Endothelial cell of umbilical vein (primary cell): ENCODE measurements at regions not wholly inside any gene's neighbourhood (a gene's known extent, or its start where the extent isn't known, plus 50 kb on each side); places are given as distances from the start of the nearest gene placed in this dataset.

ENCODE experiments used
- BruUV-seq: library from RNA; stranded (reverse); fragments of 400-500 nt; replicated peaks from 2 replicates; lab custom pipeline; 2021; lab: Mats Ljungman, UMichigan
- CTCF ChIA-PET: fragments of 300-600, 350-600 bp; sonication (Branson Sonifier 250); formaldehyde crosslinking; loops from one replicate; lab custom pipeline; 2021; ENCODE audit warnings: antibody characterized with exemption, inconsistent platforms; lab: Charles Lee
- POLR2A ChIA-PET: fragments of 300-600, 350-600 bp; sonication (Branson Sonifier 250); formaldehyde crosslinking; loops from one replicate; lab custom pipeline; 2021; ENCODE audit warnings: antibody characterized with exemption, inconsistent platforms; lab: Charles Lee
- DNase-seq: peaks from one replicate; pipeline ENCODE4 v3.0.0-alpha.2; 2011; ENCODE audit warnings: low read depth, low spot score
- FAIRE-seq: peaks from 2 replicates; lab custom pipeline; 2011; peaks lifted over from hg19 to GRCh38; lab: Jason Lieb, UNC
- H2AFZ ChIP-seq: 2 replicates; pipeline ENCODE4 v1.6.0; 2012; ENCODE audit warnings: low read depth, low read length, control low read depth, inconsistent platforms
- H3K27ac ChIP-seq: 2 replicates; pipeline ENCODE4 v1.5.1; 2011; ENCODE audit warnings: low read depth, mild to moderate bottlenecking, control low read depth, low read length, moderate library complexity; ENCODE audit not compliant: insufficient read depth
- H3K27me3 ChIP-seq, 2 experiments: 2 replicates each; pipeline versions ENCODE4 v1.6.0 to v1.6.1; 2011; ENCODE audit warnings: low read length in 2 of 2, mixed read lengths in 1 of 2; ENCODE audit not compliant: control insufficient read depth in 2 of 2, insufficient read depth in 2 of 2
- H3K36me3 ChIP-seq, 2 experiments: 2 replicates in 1 of 2; 3 replicates in 1 of 2; pipeline ENCODE4 v1.5.1; 2011; ENCODE audit warnings: low read length in 2 of 2, mild to moderate bottlenecking in 1 of 2, moderate library complexity in 1 of 2; ENCODE audit not compliant: control insufficient read depth in 2 of 2, insufficient read depth in 2 of 2; ENCODE audit errors: extremely low read depth in 1 of 2
- H3K4me1 ChIP-seq: 3 replicates; pipeline ENCODE4 v1.5.1; 2011; ENCODE audit warnings: mild to moderate bottlenecking, low read length; ENCODE audit not compliant: control insufficient read depth, insufficient read depth; ENCODE audit errors: extremely low read depth
- H3K4me2 ChIP-seq: 2 replicates; pipeline ENCODE4 v1.6.1; 2011; ENCODE audit warnings: low read length, control low read depth, mixed read lengths; ENCODE audit not compliant: insufficient read depth
- H3K4me3 ChIP-seq, 3 experiments: fragments of 200-600 bp in 1 of 3; sonication (generic), shearing (Covaris generic) in 1 of 3; replicated peaks in 1 of 3; 2 replicates each; pipeline ENCODE4 v1.5.1; 2011 to 2016; ENCODE audit warnings: control low read depth in 3 of 3, low read length in 3 of 3, mild to moderate bottlenecking in 2 of 3, inconsistent platforms in 1 of 3, low read depth in 1 of 3, moderate library complexity in 1 of 3; ENCODE audit not compliant: insufficient read depth in 1 of 3
- H3K79me2 ChIP-seq: 2 replicates; pipeline ENCODE4 v1.6.0; 2012; ENCODE audit warnings: low read length, inconsistent platforms; ENCODE audit not compliant: control insufficient read depth, insufficient read depth
- H3K9ac ChIP-seq: replicated peaks from 2 replicates; pipeline ENCODE3; 2011; ENCODE audit warnings: low read length, control low read depth; ENCODE audit not compliant: insufficient read depth; ENCODE audit errors: extremely low read depth
- H3K9me1 ChIP-seq: replicated peaks from 3 replicates; pipeline ENCODE4 v1.6.0; 2011; ENCODE audit warnings: mild to moderate bottlenecking, low read length; ENCODE audit not compliant: control insufficient read depth, insufficient read depth; ENCODE audit errors: extremely low read depth
- H3K9me3 ChIP-seq: replicated peaks from 2 replicates; pipeline ENCODE4 v1.5.1; 2012; ENCODE audit warnings: low read length, inconsistent platforms; ENCODE audit not compliant: control insufficient read depth, insufficient read depth
- H4K20me1 ChIP-seq: replicated peaks from 2 replicates; pipeline ENCODE3; 2011; ENCODE audit warnings: mild to moderate bottlenecking, low read length; ENCODE audit not compliant: control insufficient read depth, insufficient read depth; ENCODE audit errors: extremely low read depth
- CTCF ChIP-seq, 2 donors: IDR thresholded peaks; 1 replicate in 1 of 2; 2 replicates in 1 of 2; pipeline ENCODE4 v1.5.1; 2011; ENCODE audit warnings: low read length in 2 of 2, mild to moderate bottlenecking in 2 of 2, moderate library complexity in 2 of 2, control low read depth in 1 of 2, inconsistent platforms in 1 of 2, low read depth in 1 of 2; ENCODE audit not compliant: insufficient read depth in 1 of 2; ENCODE audit errors: extremely low read depth in 1 of 2
- EZH2 ChIP-seq: IDR thresholded peaks from 2 replicates; pipeline ENCODE4 v1.6.1; 2012; ENCODE audit warnings: borderline replicate concordance, low read depth, mild to moderate bottlenecking, moderate library complexity, low read length, inconsistent platforms; ENCODE audit not compliant: severe bottlenecking
- FOS ChIP-seq: IDR thresholded peaks from 2 replicates; pipeline ENCODE4 v1.6.1; 2011; ENCODE audit warnings: mild to moderate bottlenecking, low read length, moderate library complexity, borderline replicate concordance; ENCODE audit not compliant: insufficient read depth
- JUN ChIP-seq: IDR thresholded peaks from 2 replicates; pipeline ENCODE4 v1.6.1; 2011; ENCODE audit warnings: borderline replicate concordance, low read depth; ENCODE audit not compliant: insufficient read length, insufficient read depth
- MAX ChIP-seq: IDR thresholded peaks from 2 replicates; pipeline ENCODE4 v1.6.1; 2011; ENCODE audit not compliant: insufficient read depth, insufficient read length
- MYC ChIP-seq: IDR thresholded peaks from one replicate; pipeline ENCODE4 v1.6.1; 2011; ENCODE audit warnings: mild to moderate bottlenecking, low read depth, low read length
- POLR2A ChIP-seq: IDR thresholded peaks from 2 replicates; pipeline ENCODE4 v1.6.1; 2012; ENCODE audit warnings: low read depth, mild to moderate bottlenecking, control low read depth, low read length
- POLR2AphosphoS5 ChIP-seq: IDR thresholded peaks from 2 replicates; pipeline ENCODE4 v1.6.1; 2012; ENCODE audit warnings: low read depth, mild to moderate bottlenecking, control low read depth, low read length, moderate library complexity; ENCODE audit not compliant: insufficient read depth
- dilution Hi-C: fragments of 300-500 bp; cut with MboI; formaldehyde crosslinking; loops from one replicate; pipeline ENCODE4 v1.15.0; 2019; ENCODE audit warnings: low sequenced_read_pairs; ENCODE audit not compliant: extremely low pct_ligation_motif_present
- intact Hi-C: fragments of 100-400 bp; cut with micrococcal nuclease; formaldehyde crosslinking; loops from one replicate; pipeline ENCODE4 v1.10.0; 2022

- dilution Hi-C loops = no loop called here
- H4K20me1 ChIP-seq = no peaks in the 10 kb centered on the region
- DNase-seq (no peak), FAIRE-seq (no peak)
- no peaks in the 10 kb centered on the region for H3K27me3 ChIP-seq
- ChIA-PET CTCF (no interaction called here), POLR2A (no interaction called here)
- H2AFZ ChIP-seq = no peak overlapping the region
- no peaks in the 10 kb centered on the region for H3K36me3 ChIP-seq
- H3K4me1 ChIP-seq = no peaks in the 10 kb centered on the region
- intact Hi-C loops = no loop called here
- no peaks in the 10 kb centered on the region for H3K9me1 ChIP-seq
- TF ChIP-seq FOS = no peak
- TF ChIP-seq MYC = no peak
- TF ChIP-seq EZH2 = no peak
- no peak for TF ChIP-seq MAX
- TF ChIP-seq JUN = no peak
- no peak for TF ChIP-seq POLR2A
- no peak for TF ChIP-seq CTCF (IDR thresholded peaks at IDR 0.05; ENCODE audit: extremely low read depth in 1 of 2, insufficient read depth in 1 of 2, low read depth in 1 of 2, low read length in 2 of 2)
- no peak for TF ChIP-seq POLR2AphosphoS5
- H3K9ac ChIP-seq = no peak overlapping the region
- no peaks in the 10 kb centered on the region for H3K79me2 ChIP-seq
- no TSS peak for BruUV-seq
- no peaks in the 10 kb centered on the region for H3K9me3 ChIP-seq
- no peak overlapping the region for H3K4me2 ChIP-seq
- H3K27ac ChIP-seq = no peak overlapping the region
- H3K4me3 ChIP-seq = no peak overlapping the region
Observed at GRCh38 chr10:47176206-47176902, 123.6 kb upstream of the GDF10 start.
